Embryonic facial prominence (tissue), 1 donor: ENCODE measurements at regions not wholly inside any gene's neighbourhood (a gene's known extent, or its start where the extent isn't known, plus 50 kb on each side); places are given as distances from the start of the nearest gene placed in this dataset.

Experiments used
- DNase-seq: peaks from one replicate; pipeline ENCODE4 v3.0.0-alpha.2; 2016; ENCODE audit errors: extremely low spot score

- no peak for DNase-seq
Measured at GRCh38 chr2:12167525-12168317, 421.3 kb downstream of the LPIN1 start.

GRCh38 chr2:12168354-12168753 is 421.9 kb downstream of the LPIN1 start:
- no peak for DNase-seq

GRCh38 chr2:12168791-12169388 is 422.5 kb downstream of the LPIN1 start:
- DNase-seq: peak; percentile 18

- peak; percentile 63 for DNase-seq
Measured at GRCh38 chr2:12169721-12170120, 423.3 kb downstream of the LPIN1 start.

GRCh38 chr2:12170121-12170520 is 423.7 kb downstream of the LPIN1 start:
- no peak for DNase-seq

- no peak for DNase-seq
Measured at GRCh38 chr2:12173271-12173942, 427.0 kb downstream of the LPIN1 start.

GRCh38 chr2:12173943-12174340 is 427.5 kb downstream of the LPIN1 start:
- DNase-seq: no peak

- no peak for DNase-seq
Measured at GRCh38 chr2:12175323-12175722, 428.9 kb downstream of the LPIN1 start.

- no peak for DNase-seq
Measured at GRCh38 chr2:12176623-12177454, 430.4 kb downstream of the LPIN1 start.

GRCh38 chr2:12177455-12178288 is 431.2 kb downstream of the LPIN1 start:
- DNase-seq: no peak

- DNase-seq: no peak
Measured at GRCh38 chr2:12178289-12179080, 432.1 kb downstream of the LPIN1 start.

- DNase-seq: no peak
Measured at GRCh38 chr2:12180031-12180430, 433.6 kb downstream of the LPIN1 start.

GRCh38 chr2:12183032-12183645 is 436.7 kb downstream of the LPIN1 start:
- no peak for DNase-seq

GRCh38 chr2:12192762-12193161 is 446.3 kb downstream of the LPIN1 start:
- DNase-seq: no peak

GRCh38 chr2:12194968-12195367 is 448.5 kb downstream of the LPIN1 start:
- no peak for DNase-seq

- DNase-seq: no peak
Measured at GRCh38 chr2:12196495-12196894, 450.1 kb downstream of the LPIN1 start.

GRCh38 chr2:12197133-12197532 is 450.7 kb downstream of the LPIN1 start:
- no peak for DNase-seq

- DNase-seq: no peak
Measured at GRCh38 chr2:12199491-12200211, 453.2 kb downstream of the LPIN1 start.

- no peak for DNase-seq
Measured at GRCh38 chr2:12201369-12201768, 454.9 kb downstream of the LPIN1 start.
